Skin of body (tissue), 1 donor: ENCODE measurements at regions not wholly inside any gene's neighbourhood (a gene's known extent, or its start where the extent isn't known, plus 50 kb on each side); places are given as distances from the start of the nearest gene placed in this dataset.

Source experiments
- DNase-seq: peaks from one replicate; lab custom pipeline; 2025; lab: John Stamatoyannopoulos, UW

DNA sequence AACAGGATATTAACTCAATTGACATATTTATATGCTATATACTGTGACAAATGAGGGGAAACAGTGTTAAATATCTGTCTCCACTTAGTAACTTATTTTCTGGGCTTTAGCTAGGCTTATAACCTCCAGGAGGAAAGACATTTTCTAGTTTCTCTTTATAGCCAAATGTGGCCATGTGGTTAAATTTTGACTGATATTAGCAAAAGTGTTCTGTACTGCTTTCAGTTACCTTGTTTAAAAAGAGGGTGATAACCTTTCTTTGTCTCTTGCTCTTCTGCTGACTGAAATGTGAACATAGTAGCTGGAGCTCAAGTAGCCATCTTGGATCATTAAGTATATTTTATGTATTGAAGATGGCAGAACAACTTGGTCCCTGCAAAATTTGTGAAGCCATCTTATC, 253.7 kb downstream of the PDHA2 start:
- no peak for DNase-seq

DNA sequence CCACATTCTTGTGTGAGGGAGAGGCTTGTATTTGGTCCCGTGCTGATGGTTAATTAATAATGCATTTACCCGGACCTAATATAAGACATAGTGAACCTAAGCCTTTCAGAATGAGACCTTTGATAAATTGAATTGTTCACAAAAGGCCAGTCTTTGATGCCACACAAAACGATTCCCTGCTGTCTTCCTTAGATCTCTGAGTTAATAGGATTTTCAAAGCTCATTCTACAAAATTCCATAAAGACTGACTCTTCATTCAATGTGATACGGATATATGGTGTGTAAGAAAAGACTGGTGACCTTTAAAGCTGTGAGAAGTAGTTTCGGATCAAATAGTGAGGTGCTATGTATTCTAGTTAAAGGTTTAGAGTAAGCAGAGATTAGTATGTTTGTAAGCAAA, 254.3 kb downstream of the PDHA2 start:
- no peak for DNase-seq

DNA sequence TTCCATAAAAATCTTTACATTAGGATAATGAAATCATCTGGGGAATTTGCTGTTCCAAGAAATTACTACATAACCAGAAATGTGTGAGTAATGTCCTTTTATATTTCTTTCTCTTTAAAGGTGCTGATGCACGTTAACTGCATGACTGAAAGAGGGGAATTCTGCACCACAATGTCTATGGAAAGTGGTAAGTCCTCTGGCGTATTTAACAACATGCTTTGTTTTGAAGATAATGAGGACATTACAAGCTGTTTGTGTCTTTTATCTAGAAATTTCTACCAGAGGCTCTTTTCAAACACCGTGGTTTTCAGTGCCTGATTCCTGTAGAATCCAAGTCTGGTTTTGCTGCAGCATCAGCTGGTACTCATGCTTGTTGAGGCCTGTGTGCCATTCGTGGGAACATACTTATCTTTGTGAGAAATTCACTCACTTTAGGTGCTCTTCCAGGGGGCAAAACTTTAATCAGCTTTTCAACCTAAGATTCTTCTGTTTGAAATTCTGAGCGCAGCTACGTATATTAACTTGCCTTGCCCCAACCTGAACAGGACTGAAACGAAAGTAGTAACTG, 257.2 kb downstream of the PDHA2 start:
- DNase-seq, result no peak

- no peak for DNase-seq
Observed at GRCh38 chr4:96097693-96098092, 257.8 kb downstream of the PDHA2 start.

- DNase-seq, result no peak
Observed at GRCh38 chr4:96099031-96099430, 259.1 kb downstream of the PDHA2 start.

- no peak for DNase-seq
Observed at GRCh38 chr4:96102541-96103026, 262.7 kb downstream of the PDHA2 start.

GRCh38 chr4:96103086-96103485, 263.2 kb downstream of the PDHA2 start:
- DNase-seq, result no peak

- no peak for DNase-seq
Observed at GRCh38 chr4:96108146-96108545, 268.3 kb downstream of the PDHA2 start.

DNA sequence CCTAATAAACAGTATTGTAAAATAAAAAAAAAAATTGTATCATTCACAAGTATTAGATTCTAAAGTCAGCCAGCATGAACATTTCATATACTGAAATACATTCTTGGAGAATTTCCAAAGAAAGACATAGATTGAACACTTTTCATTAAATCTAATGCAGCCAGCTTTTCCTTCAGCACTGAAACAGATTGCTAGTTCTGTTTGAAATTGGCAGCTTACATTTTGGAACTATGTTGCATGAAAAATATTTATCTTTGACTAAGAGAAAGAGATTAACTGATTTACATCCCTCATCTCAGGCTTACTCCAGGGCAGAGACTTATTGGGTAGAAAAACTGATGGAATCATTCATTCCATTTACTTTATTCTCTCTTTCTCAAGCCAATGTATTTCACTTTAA, 272.7 kb downstream of the PDHA2 start:
- no peak for DNase-seq

DNA sequence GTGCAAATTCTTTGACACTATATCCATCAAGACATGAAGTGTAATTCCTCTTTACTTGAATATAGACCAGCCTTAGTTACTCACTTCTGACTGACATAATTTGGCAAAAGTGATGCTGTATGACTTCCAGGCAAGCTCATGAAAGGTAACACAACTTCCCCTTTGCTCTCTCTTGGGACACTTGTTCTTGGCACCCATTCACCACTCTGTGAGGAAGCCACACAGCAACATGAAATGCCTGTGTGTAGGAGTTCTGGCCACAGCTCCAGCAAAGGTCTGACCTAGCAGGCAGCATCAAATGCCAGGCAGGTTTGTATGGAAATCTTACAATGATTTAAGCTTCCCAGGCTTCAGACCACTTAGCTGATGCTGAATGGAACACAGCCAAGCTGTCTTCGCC, 280.3 kb downstream of the PDHA2 start:
- no peak for DNase-seq

GRCh38 chr4:96126227-96126626, 286.3 kb downstream of the PDHA2 start:
- no peak for DNase-seq

GRCh38 chr4:96131186-96131585, 291.3 kb downstream of the PDHA2 start:
- DNase-seq, result no peak

GRCh38 chr4:96134806-96135205, 294.9 kb downstream of the PDHA2 start:
- DNase-seq, result no peak

- no peak for DNase-seq
Observed at GRCh38 chr4:96136056-96136455, 296.2 kb downstream of the PDHA2 start.

DNA sequence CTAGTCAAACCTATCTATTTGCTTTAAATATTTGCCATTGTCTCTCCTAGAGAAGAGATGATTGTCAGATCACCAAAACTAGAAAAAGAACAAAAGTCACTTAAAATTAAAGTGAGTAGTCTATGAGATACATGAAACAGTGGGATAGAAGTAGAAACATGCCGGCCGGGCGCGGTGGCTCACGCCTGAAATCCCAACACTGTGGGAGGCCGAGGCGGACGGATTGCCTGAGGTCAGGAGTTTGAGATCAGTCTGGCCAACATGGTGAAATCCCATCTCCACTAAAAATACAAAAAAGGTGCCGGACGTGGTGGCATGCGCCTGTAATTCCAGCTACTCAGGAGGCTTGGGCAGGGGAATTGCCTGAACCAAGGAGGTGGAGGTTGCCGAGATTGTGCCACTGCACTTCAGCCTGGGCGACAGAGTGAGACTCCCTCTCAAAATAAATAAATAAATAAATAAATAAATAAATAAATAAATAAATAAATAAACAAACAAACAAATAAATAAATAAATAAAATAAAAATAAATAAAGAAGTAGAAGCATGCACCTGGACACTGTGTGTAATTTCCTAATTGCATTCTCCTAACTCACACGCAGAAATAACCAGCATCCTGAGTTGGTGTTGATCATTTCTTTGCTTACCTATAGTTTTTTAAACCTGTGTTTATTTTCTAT, 299.5 kb downstream of the PDHA2 start:
- no peak for DNase-seq

GRCh38 chr4:96145601-96146000, 305.7 kb downstream of the PDHA2 start:
- no peak for DNase-seq

- no peak for DNase-seq
Observed at GRCh38 chr4:96146686-96147085, 306.8 kb downstream of the PDHA2 start.

DNA sequence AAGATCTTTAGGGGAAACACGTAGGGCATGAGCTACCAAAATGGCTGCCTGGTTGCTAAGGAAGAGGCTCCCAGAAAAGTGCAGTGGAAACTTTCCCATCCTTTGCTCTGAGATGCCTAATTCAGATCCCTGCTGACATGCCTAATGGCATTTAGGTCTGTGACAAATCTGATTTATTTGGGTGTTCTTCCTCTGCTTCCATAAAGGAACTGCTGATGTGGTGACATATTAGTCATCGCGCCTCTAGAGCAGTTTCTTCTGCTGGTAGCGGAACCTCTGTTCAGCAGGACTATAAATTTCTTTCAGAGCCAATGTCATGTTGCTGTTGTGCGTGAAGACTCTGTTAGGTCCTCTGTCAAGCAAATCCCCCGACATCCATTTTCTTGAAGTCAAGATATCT, 310.0 kb downstream of the PDHA2 start:
- DNase-seq, result no peak

DNA sequence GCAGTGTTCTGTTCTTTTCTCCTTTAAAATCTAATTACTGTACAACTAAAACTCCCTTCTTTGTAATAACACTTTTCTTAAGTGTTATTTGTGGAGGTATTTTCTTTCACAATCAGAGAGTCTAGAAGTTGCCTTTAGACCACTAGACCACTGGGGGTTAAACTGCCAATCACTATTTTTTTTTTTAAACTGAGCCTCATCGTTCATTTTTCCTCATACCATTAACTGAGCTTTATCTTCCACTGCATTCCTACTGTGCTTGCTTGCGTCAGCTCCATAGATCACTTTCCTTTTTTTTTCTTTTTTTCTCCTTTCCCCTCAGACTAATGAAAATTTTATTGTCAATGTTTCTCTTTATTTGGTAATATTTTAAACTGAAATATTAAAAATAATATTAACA, 310.6 kb downstream of the PDHA2 start:
- DNase-seq, result no peak

- DNase-seq, result no peak
Observed at GRCh38 chr4:96152824-96153223, 312.9 kb downstream of the PDHA2 start.

DNA sequence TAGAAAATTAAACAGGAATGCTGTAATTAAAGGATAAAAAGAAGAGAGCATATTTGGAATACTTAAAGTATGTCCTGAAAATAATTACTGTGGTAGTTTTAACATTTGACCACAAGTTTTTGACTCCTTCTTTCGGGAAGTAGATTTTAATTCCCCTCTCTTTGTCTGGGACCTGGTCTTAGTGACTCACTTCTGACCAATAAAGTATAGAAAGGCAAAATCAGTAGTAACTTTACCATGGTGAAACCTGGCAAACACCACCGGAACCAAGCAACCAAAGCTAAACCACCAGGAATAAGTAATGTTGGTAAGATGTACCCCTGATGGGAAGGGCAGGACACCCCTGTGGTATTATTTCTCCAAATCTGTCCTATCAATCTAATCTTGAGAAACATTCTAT, 314.8 kb downstream of the PDHA2 start:
- no peak for DNase-seq

GRCh38 chr4:96162636-96163035, 322.7 kb downstream of the PDHA2 start:
- no peak for DNase-seq

- DNase-seq, result no peak
Observed at GRCh38 chr4:96164814-96165351, 325.0 kb downstream of the PDHA2 start.
